ENCODE measurements at regions not wholly inside any gene's neighbourhood (a gene's known extent, or its start where the extent isn't known, plus 50 kb on each side); places are given as distances from the start of the nearest gene placed in this dataset.

GRCh38 chr10:33390046-33390445 is 55.6 kb upstream of the NRP1 start:
- intact Hi-C loops (cut with DNase I; ENCODE audit: low total_unique reads), result no loop called here
- Histone ChIP-seq H3K9me3 (no peaks in the 10 kb centered on the region), H3K36me3 (no peaks in the 10 kb centered on the region), H3K4me3 (no peak overlapping the region), H3K27ac (no peak overlapping the region), H3K27me3 (peaks cover 0 to 8% (median 0%) of the 10 kb centered on the region in 3 donors), H3K4me1 (no peaks in the 10 kb centered on the region)
- 77 to 82% (median 80%) methylated on average over 5 of the region's 5 CpGs for WGBS, 5 donors
- no peak for TF ChIP-seq CTCF (IDR thresholded peaks at IDR 0.05)
- TF ChIP-seq POLR2AphosphoS5 (IDR thresholded peaks at IDR 0.05), result no peak
- TF ChIP-seq EP300 (IDR thresholded peaks at IDR 0.05), result no peak
- TF ChIP-seq POLR2A (IDR thresholded peaks at IDR 0.05), result no peak
- no peak for DNase-seq

GRCh38 chr10:33388785-33389184 is 54.3 kb upstream of the NRP1 start:
- intact Hi-C loops (cut with DNase I; ENCODE audit: low total_unique reads), result no loop called here
- H3K27ac ChIP-seq, result no peak overlapping the region
- DNase-seq, result no peak
- TF ChIP-seq EP300 (IDR thresholded peaks at IDR 0.05) (no peak), CTCF (IDR thresholded peaks at IDR 0.05) (no peak), POLR2AphosphoS5 (IDR thresholded peaks at IDR 0.05) (no peak), POLR2A (IDR thresholded peaks at IDR 0.05) (no peak)
- H3K4me3 ChIP-seq, result no peak overlapping the region
- no peaks in the 10 kb centered on the region for H3K4me1 ChIP-seq
- H3K9me3 ChIP-seq, result no peaks in the 10 kb centered on the region
- WGBS, 5 donors, result 84 to 94% (median 92%) methylated on average over 4 of the region's 4 CpGs
- no peaks in the 10 kb centered on the region for H3K36me3 ChIP-seq
- peaks cover 0 to 7% (median 0%) of the 10 kb centered on the region in 3 donors for H3K27me3 ChIP-seq

GRCh38 chr10:33388382-33388781 is 53.9 kb upstream of the NRP1 start:
- TF ChIP-seq POLR2AphosphoS5 (IDR thresholded peaks at IDR 0.05) (no peak), EP300 (IDR thresholded peaks at IDR 0.05) (no peak), POLR2A (IDR thresholded peaks at IDR 0.05) (no peak), CTCF (IDR thresholded peaks at IDR 0.05) (no peak)
- intact Hi-C loops (cut with DNase I; ENCODE audit: low total_unique reads), result no loop called here
- Histone ChIP-seq H3K27me3 (peaks cover 0 to 3% (median 0%) of the 10 kb centered on the region in 3 donors), H3K36me3 (no peaks in the 10 kb centered on the region), H3K27ac (no peak overlapping the region), H3K4me1 (no peaks in the 10 kb centered on the region), H3K4me3 (no peak overlapping the region), H3K9me3 (no peaks in the 10 kb centered on the region)
- DNase-seq, result no peak
- 81 to 88% (median 86%) methylated on average over 1 of the region's 1 CpG for WGBS, 5 donors

GRCh38 chr10:33387720-33388119 is 53.3 kb upstream of the NRP1 start:
- no peak overlapping the region for H3K4me3 ChIP-seq
- H3K27ac ChIP-seq, result no peak overlapping the region
- WGBS, 5 donors, result 88 to 95% (median 90%) methylated on average over 4 to 5 of the region's 5 CpGs
- intact Hi-C loops (cut with DNase I; ENCODE audit: low total_unique reads), result no loop called here
- H3K4me1 ChIP-seq, result no peaks in the 10 kb centered on the region
- TF ChIP-seq CTCF (IDR thresholded peaks at IDR 0.05) (no peak), POLR2A (IDR thresholded peaks at IDR 0.05) (no peak), POLR2AphosphoS5 (IDR thresholded peaks at IDR 0.05) (no peak), EP300 (IDR thresholded peaks at IDR 0.05) (no peak)
- H3K36me3 ChIP-seq, result no peaks in the 10 kb centered on the region
- DNase-seq, result no peak
- no peaks in the 10 kb centered on the region for H3K27me3 ChIP-seq
- H3K9me3 ChIP-seq, result no peaks in the 10 kb centered on the region

Data from stomach (tissue), 8 donors.